ENCODE measurements at regions not wholly inside any gene's neighbourhood (a gene's known extent, or its start where the extent isn't known, plus 50 kb on each side); places are given as distances from the start of the nearest gene placed in this dataset.

GRCh38 chr15:70271422-70272088 lies 173.8 kb upstream of the TLE3 start:
- H3K4me3 ChIP-seq (ENCODE audit: low read depth, low read length) = no peak overlapping the region

DNA sequence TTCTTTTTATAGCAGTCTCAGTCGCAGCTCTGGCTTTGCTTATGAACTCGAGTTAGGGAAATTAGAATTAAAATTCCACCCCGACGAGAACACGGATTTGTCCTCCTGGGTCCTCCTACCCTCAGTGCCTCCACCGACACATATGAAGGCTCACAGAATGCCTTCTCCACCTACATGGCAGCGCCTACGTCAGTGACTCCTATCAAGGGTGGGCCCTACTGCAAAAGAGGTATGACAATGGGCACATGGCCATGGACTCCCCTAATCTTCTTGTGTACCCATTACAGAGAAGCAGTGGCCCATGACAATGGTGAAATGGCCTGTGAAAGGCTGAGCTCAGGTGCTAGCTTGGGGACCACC lies 173.0 kb upstream of the TLE3 start:
- no peak overlapping the region for H3K4me3 ChIP-seq (ENCODE audit: low read depth, low read length)

DNA sequence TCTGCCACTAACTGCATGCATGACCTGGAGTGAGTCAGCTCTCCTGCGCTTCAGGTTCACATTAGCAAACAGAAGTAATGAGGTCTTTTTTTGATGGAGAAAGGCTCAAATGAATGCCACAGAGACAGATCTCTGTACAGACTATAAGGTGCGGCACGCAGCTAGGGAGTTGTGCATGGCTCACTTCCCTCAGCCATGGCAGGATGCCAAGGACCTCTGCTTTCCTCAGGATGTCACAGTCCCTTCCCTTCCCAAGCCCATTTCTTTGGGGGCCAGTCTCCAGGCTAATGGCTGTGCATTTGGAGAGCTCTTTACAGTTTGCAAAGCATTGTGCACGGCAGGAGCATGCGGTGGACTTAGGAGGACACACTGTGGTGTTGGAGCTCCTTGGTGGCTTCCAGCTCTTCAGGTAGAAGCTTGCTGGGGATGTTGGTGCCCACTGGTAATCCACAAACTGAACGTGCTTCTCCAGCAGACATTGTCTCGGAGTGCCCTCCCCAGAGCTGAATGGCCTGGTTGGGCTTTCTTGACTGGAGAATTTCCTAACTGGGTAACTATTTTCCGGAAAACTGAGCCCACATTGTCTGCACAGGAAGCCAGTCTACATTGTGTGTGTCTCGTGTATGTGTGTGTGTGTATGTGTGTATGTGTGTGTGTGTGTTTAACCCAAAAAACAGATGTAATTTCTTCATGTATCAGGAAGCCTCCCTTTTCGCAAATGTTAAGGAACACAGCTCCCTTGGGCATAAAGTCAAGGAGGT lies 172.5 kb upstream of the TLE3 start:
- H3K4me3 ChIP-seq (ENCODE audit: low read depth, low read length) = no peak overlapping the region

DNA sequence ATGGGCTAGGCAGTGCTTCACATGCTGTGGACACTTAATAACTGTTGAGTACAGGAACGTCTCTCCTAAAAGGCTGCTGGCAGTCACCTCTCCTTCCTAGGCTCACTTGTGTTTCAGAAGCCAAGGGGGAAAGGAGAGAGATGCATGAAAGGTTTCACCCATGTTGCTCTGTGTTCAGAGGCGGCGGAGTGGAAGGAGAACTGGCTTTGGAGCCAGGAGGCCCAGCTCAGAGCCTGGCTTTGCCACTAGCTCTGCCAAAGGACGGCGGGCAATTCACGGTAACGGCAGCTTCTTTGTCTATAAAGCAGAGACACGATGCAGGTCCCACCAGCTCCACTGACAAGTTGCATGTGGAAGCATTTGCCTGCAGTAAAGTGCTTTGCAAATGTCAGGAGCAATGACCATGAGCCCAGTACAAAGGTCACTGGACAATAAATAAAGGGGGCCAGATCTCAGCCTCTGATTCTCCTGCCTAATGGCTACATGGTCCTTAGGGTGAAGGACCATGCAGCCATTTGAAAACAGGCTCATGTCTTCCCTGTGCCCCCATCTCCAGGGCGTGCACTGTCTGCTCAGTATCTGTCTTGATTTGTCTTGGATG lies 171.7 kb upstream of the TLE3 start:
- no peak overlapping the region for H3K4me3 ChIP-seq (ENCODE audit: low read depth, low read length)

- H3K4me3 ChIP-seq (ENCODE audit: low read depth, low read length) = no peak overlapping the region
These were observed 171.1 kb upstream of the TLE3 start for GRCh38 chr15:70268698-70269251.

- H3K4me3 ChIP-seq (ENCODE audit: low read depth, low read length) = no peak overlapping the region
These were observed 170.2 kb upstream of the TLE3 start for GRCh38 chr15:70267879-70268278.

DNA sequence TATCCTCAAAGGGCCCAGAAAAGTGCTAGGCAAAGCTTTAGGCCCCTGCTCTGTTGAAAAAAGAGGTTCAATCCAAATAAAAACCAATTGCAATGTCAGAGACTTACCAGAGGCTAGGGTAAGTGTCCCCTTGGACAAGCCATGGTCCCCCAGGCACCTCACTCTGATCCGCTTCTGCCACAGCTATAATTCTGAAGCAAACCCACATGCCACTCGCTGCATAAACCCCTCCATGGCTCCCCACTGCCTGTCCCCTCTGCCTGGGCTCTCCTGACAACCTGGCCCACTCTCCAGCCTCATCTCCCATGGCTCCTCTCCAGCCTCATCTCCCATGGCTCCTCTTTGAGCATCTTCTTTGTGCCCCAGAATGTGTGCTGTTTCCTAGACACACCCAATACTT lies 169.6 kb upstream of the TLE3 start:
- no peak overlapping the region for H3K4me3 ChIP-seq (ENCODE audit: low read depth, low read length)

DNA sequence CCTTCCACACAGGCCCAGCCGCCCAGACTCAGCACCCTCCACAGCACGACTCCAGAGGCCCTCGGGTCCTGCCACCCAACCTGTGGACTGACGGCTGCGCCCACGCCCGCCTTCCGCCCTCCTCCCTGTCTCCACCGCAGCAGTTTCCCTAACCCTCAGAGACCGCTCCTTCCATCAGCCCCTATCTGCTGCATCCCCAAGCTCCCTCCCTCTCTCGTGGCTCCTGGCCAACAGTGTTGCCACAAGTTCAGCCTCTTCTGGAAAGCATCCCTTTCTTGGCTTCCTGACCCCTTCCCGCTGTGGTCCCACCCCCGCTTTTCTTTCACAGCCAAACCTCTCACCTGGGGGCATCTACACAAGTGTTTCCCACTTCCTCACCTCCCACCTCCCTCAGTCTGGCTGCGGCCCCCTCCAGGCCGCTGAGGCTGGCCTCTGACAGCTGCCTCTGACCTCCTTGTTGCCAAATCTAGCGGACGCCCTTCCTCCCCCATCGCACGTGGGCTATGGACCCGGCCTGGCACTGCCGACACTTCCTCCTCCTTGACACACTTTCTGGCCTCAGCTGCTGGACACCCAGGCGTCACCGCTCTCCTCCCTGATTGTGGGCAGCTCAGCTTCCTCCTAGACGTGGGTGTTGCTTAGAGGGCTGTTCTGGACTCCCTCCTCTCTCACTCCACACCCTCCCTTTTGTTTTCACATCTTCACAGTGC lies 168.8 kb upstream of the TLE3 start:
- H3K4me3 ChIP-seq (ENCODE audit: low read depth, low read length) = no peak overlapping the region

DNA sequence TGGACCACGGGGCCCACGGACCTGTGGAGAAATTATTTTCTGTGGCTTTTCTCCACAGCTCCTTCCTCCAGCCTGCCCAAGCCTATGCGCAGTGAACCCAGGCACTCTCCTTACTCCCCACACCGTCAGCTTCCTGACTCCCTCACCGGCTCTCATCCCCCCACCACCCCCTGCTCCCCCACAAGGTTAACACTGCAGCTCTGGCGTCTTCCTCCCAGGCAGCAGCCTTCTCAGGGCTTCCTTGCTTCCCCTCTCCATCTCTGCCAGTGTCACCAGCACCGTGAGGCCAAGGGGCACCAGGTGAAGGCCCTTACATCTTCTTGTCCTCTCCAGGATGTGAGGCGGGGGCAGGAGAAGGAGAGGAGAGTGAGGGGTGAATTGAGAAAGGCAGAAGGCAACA lies 168.3 kb upstream of the TLE3 start:
- H3K4me3 ChIP-seq (ENCODE audit: low read depth, low read length) = no peak overlapping the region

- H3K4me3 ChIP-seq (ENCODE audit: low read depth, low read length) = no peak overlapping the region
These were observed 167.8 kb upstream of the TLE3 start for GRCh38 chr15:70265466-70265978.

DNA sequence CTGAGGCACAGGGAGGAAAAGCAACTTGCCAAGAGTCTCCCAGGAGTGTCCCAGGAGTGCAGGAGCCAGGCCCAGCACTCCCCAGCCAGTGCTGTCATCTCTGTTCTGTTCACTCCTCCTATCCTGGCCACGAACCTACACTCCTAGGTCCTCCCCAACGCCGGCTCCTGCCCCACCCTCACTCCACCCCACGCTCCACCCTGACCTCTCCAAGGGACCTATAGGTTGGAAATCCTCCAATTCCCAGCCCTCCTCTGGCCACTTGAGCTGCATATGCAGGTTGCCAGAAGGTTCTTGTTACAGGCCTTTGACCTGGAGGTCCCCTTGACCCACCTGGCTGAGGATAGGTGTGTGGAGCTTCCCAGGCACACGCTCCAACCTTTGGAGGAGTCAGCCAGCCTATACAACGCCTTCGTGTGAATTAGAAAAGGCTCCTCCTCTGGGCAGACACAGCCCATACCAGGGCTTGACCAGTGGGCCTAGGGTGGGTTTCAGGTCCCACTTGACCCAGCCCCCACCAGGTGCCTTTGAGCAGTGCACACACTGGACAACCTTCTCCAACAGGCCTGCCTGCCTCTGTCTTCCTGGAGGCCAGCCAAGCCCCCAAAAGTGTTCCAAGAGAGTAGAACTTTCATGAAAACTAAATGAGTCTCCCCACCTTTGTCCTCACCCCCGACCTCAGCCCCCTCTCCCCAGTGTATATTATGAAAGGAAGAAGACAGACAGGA lies 167.2 kb upstream of the TLE3 start:
- no peak overlapping the region for H3K4me3 ChIP-seq (ENCODE audit: low read depth, low read length)

GRCh38 chr15:70264014-70264582 lies 166.4 kb upstream of the TLE3 start:
- no peak overlapping the region for H3K4me3 ChIP-seq (ENCODE audit: low read depth, low read length)

- no peak overlapping the region for H3K4me3 ChIP-seq (ENCODE audit: low read depth, low read length)
These were observed 165.0 kb upstream of the TLE3 start for GRCh38 chr15:70262591-70263274.

- H3K4me3 ChIP-seq (ENCODE audit: low read depth, low read length) = no peak overlapping the region
These were observed 164.5 kb upstream of the TLE3 start for GRCh38 chr15:70262171-70262570.

- H3K4me3 ChIP-seq (ENCODE audit: low read depth, low read length) = no peak overlapping the region
These were observed 163.4 kb upstream of the TLE3 start for GRCh38 chr15:70261083-70261482.

DNA sequence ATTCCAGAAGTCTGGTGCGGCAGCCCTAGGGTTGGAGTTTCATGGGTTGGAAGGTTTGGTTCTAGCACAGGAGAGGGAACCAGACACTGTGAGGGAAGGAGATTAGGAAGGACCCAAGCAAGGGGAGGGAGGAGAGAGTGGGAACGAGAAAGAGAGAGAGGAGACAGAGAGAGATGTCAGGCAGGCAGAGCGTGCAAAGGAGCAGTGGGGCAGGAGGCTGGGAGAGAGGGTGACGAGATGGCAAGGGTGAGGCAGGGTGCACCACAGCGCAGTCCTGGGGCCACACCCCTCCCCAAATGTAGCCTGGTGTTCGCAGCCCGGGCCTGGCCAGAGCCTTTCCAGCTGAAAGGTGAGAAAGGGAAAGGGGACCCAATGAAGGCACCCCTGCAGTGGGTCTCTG lies 162.9 kb upstream of the TLE3 start:
- H3K4me3 ChIP-seq (ENCODE audit: low read depth, low read length) = no peak overlapping the region

DNA sequence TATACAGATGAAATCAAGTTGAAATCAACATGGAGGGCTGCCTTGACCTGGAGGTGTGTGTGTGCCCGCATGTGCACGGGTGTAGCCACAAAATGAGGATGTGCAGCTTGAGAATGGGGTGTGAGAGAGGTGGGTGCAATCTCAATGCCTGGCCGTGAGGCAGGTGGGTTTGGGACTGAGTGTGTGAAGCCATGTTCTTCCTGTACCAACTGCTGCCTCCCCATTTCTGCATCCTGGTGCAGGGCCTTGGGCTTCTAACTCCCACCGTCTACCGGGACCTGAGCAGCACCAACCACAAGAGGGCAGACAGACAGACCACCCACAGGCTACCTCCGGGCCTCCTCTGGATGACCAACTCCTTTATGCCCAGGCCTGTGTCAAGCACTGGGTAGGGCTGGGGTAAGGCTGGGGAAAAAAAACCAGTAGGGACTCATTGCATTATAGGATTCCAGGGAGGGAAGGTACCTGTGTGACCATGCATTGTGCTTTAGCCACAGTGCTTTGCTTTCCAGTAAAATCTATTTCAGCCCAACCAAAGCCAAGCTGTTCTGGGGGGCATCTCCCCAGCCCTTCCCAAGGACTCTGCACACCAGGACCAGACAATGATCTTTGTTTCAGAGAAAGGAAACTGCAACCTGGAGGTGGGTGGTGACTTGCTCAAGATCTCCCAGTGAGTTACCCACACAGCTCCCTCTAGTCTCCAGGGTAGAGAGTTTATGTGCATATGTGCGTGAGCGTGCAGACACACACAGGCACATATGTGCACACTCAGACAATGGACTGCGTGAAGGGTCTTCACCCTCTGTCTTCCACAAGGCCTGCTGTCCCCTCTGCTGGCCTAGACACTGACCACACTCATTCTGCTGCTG lies 162.2 kb upstream of the TLE3 start:
- H3K4me3 ChIP-seq (ENCODE audit: low read depth, low read length) = no peak overlapping the region

- no peak overlapping the region for H3K4me3 ChIP-seq (ENCODE audit: low read depth, low read length)
These were observed 161.3 kb upstream of the TLE3 start for GRCh38 chr15:70259028-70259424.

Measured in iPS-11a (cell line).